SW 1271 (cell line): ENCODE measurements at regions not wholly inside any gene's neighbourhood (a gene's known extent, or its start where the extent isn't known, plus 50 kb on each side); places are given as distances from the start of the nearest gene placed in this dataset.
"Not testable (repeated sequence)": the region's sequence is repeated elsewhere in the genome, so short reads cannot be mapped to it uniquely, and the experiment has no call there.

Source experiments
- DNase-seq, 2 experiments: peaks; one replicate each; lab custom pipeline; 2025; lab: John Stamatoyannopoulos, UW

GRCh38 chr17:21470422-21470821 lies 94.3 kb downstream of the KCNJ12 start:
- not testable (repeated sequence) for DNase-seq

- no peak for DNase-seq
These were observed 94.7 kb downstream of the KCNJ12 start for GRCh38 chr17:21470861-21471260.

GRCh38 chr17:21474815-21475214 lies 98.7 kb downstream of the KCNJ12 start:
- no peak for DNase-seq

GRCh38 chr17:21475571-21475970 lies 99.4 kb downstream of the KCNJ12 start:
- no peak for DNase-seq

- no peak for DNase-seq
These were observed 100.7 kb downstream of the KCNJ12 start for GRCh38 chr17:21476867-21477266.

GRCh38 chr17:21482189-21482865 lies 106.2 kb downstream of the KCNJ12 start:
- no peak for DNase-seq

GRCh38 chr17:21488043-21488442 lies 111.9 kb downstream of the KCNJ12 start:
- not testable (repeated sequence) for DNase-seq

GRCh38 chr17:21493993-21494392 lies 117.8 kb downstream of the KCNJ12 start:
- DNase-seq = no peak

- no peak for DNase-seq
These were observed 119.1 kb downstream of the KCNJ12 start for GRCh38 chr17:21495281-21495680.

GRCh38 chr17:21500064-21500463 lies 123.9 kb downstream of the KCNJ12 start:
- no peak for DNase-seq

GRCh38 chr17:21501927-21502700 lies 126.0 kb downstream of the KCNJ12 start:
- not testable (repeated sequence) for DNase-seq

GRCh38 chr17:21505819-21506815 lies 130.0 kb downstream of the KCNJ12 start:
- no peak for DNase-seq

GRCh38 chr17:21507806-21508205 lies 131.6 kb downstream of the KCNJ12 start:
- not testable (repeated sequence) for DNase-seq

GRCh38 chr17:21508211-21508610 lies 132.1 kb downstream of the KCNJ12 start:
- no peak for DNase-seq

- not testable (repeated sequence) for DNase-seq
These were observed 133.2 kb downstream of the KCNJ12 start for GRCh38 chr17:21509356-21509755.

- no peak for DNase-seq
These were observed 134.7 kb downstream of the KCNJ12 start for GRCh38 chr17:21510686-21511362.

GRCh38 chr17:21511363-21512195 lies 135.4 kb downstream of the KCNJ12 start:
- DNase-seq = peak in 1 of 2 experiments; percentile 71

- DNase-seq = no peak
These were observed 136.3 kb downstream of the KCNJ12 start for GRCh38 chr17:21512307-21513011.

GRCh38 chr17:21513012-21513570 lies 136.9 kb downstream of the KCNJ12 start:
- peak; percentile 31 to 64 for DNase-seq

- DNase-seq = not testable (repeated sequence)
These were observed 138.4 kb downstream of the KCNJ12 start for GRCh38 chr17:21514567-21514966.
